PC-3 (cell line): ENCODE measurements at regions not wholly inside any gene's neighbourhood (a gene's known extent, or its start where the extent isn't known, plus 50 kb on each side); places are given as distances from the start of the nearest gene placed in this dataset.

ENCODE experiments used
- ATAC-seq: fragments of 200-7000 bp; cut with Tn5 transposase; 2 replicates; pipeline ENCODE4 v1.9.1; 2020; ENCODE audit warnings: mild to moderate bottlenecking, moderate library complexity
- BruUV-seq: library from RNA; stranded (reverse); fragments of 400-500 nt; replicated peaks from 2 replicates; lab custom pipeline; 2021; lab: Mats Ljungman, UMichigan
- CTCF ChIA-PET: fragments of 300-600 bp; sonication (Branson Sonifier 250); formaldehyde crosslinking; loops from one replicate; lab custom pipeline; 2022; ENCODE audit warnings: antibody characterized with exemption; lab: Charles Lee
- POLR2A ChIA-PET: fragments of 300-600 bp; sonication (Branson Sonifier 250); formaldehyde crosslinking; loops from one replicate; lab custom pipeline; 2022; ENCODE audit warnings: antibody characterized with exemption; ENCODE audit not compliant: unreplicated experiment; lab: Charles Lee
- DNase-seq: peaks from one replicate; pipeline ENCODE4 v3.0.0-alpha.2; 2015
- H2AFZ ChIP-seq: fragments of 300-600 bp; sonication (generic); 2 replicates; pipeline ENCODE4 v1.6.0; 2016; ENCODE audit warnings: antibody characterized with exemption, low read length
- H3F3A ChIP-seq: fragments of 300-600 bp; sonication (generic); one replicate; pipeline ENCODE4 v1.6.0; 2017; ENCODE audit warnings: antibody characterized with exemption, low read length, control low read depth, mild to moderate bottlenecking; ENCODE audit not compliant: unreplicated experiment
- H3K27ac ChIP-seq: fragments of 300-600 bp; sonication (generic); 2 replicates; pipeline ENCODE4 v1.5.1; 2016; ENCODE audit warnings: mild to moderate bottlenecking, low read length
- H3K27me3 ChIP-seq: fragments of 300-600 bp; sonication (generic); 2 replicates; pipeline ENCODE4 v1.6.1; 2016; ENCODE audit warnings: low read length, mixed read lengths
- H3K36me3 ChIP-seq: fragments of 300-600 bp; sonication (generic); 2 replicates; pipeline ENCODE4 v1.6.1; 2016; ENCODE audit warnings: low read depth, mixed run types, low read length, mixed read lengths
- H3K4me1 ChIP-seq: fragments of 300-600 bp; sonication (generic); 2 replicates; pipeline ENCODE4 v1.5.1; 2016; ENCODE audit warnings: low read length; ENCODE audit not compliant: insufficient read depth
- H3K4me2 ChIP-seq: fragments of 300-600 bp; sonication (generic); 2 replicates; pipeline ENCODE4 v1.6.0; 2016; ENCODE audit warnings: low read length
- H3K4me3 ChIP-seq: fragments of 300-600 bp; sonication (generic); 2 replicates; pipeline ENCODE4 v1.5.1; 2016; ENCODE audit warnings: mild to moderate bottlenecking, low read length, mixed read lengths
- H3K79me2 ChIP-seq: fragments of 300-600 bp; sonication (generic); 2 replicates; pipeline ENCODE4 v1.6.1; 2017; ENCODE audit warnings: low read length, mixed read lengths
- H3K9ac ChIP-seq: fragments of 300-600 bp; sonication (generic); 2 replicates; pipeline ENCODE4 v1.6.0; 2016; ENCODE audit warnings: mild to moderate bottlenecking, low read length
- H3K9me2 ChIP-seq: fragments of 300-600 bp; sonication (generic); replicated peaks from 2 replicates; pipeline ENCODE4 v1.6.1; 2016; ENCODE audit warnings: mixed run types, low read length, mixed read lengths
- H3K9me3 ChIP-seq: fragments of 300-600 bp; sonication (generic); 2 replicates; pipeline ENCODE4 v1.6.1; 2016; ENCODE audit warnings: low read length, mixed read lengths
- H4K20me1 ChIP-seq: fragments of 300-600 bp; sonication (generic); 2 replicates; pipeline ENCODE4 v1.6.1; 2016; ENCODE audit warnings: low read length, mixed read lengths
- CTCF ChIP-seq: fragments of 300-600 bp; sonication (generic); conservative IDR thresholded peaks from 2 replicates; pipeline ENCODE4 v1.5.1; 2017; ENCODE audit warnings: antibody characterized with exemption, low read depth, mild to moderate bottlenecking, low read length
- EZH2 ChIP-seq: fragments of 300-600 bp; sonication (generic); IDR thresholded peaks from one replicate; pipeline ENCODE4 v1.6.1; 2017; ENCODE audit warnings: antibody characterized with exemption, mild to moderate bottlenecking, low read length; ENCODE audit not compliant: unreplicated experiment
- EZH2phosphoT487 ChIP-seq: fragments of 300-600 bp; sonication (generic); IDR thresholded peaks from 2 replicates; pipeline ENCODE4 v1.6.1; 2018; ENCODE audit warnings: mild to moderate bottlenecking, antibody characterized with exemption, low read length, borderline replicate concordance
- intact Hi-C: fragments of 100-400 bp; cut with micrococcal nuclease; formaldehyde crosslinking; loops from 2 replicates; pipeline ENCODE4 v1.9.0; 2023

DNA sequence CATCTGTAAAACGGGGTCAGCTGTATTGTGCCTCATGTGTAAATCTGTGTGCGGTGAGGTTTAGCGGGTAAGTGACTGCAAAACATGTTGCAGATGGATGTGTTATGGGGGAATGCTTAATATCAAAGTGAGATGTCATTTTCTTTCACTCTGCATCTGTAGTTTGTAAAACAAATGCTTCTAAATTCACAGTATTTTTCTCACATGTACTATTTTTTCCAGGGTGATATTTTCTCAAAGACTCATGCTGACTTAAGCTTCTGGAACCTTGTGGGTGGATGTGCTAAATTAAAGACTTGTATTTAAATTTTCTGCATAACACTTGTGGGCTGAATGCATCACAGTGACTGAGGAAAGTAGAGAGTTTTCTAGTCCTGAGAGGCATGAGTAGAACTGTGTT lies 115.2 kb upstream of the TP63 start:
- no TSS peak for BruUV-seq
- Histone ChIP-seq H3K9me3 (peaks cover 16% of the 10 kb centered on the region; the same call in 1 of the 2 replicates), H3K36me3 (no peaks in the 10 kb centered on the region), H3K9ac (no peak overlapping the region), H4K20me1 (no peaks in the 10 kb centered on the region), H2AFZ (no peak overlapping the region), H3K4me3 (no peak overlapping the region), H3F3A (no peaks in the 10 kb centered on the region), H3K27me3 (no peaks in the 10 kb centered on the region), H3K79me2 (no peaks in the 10 kb centered on the region), H3K4me2 (no peak overlapping the region), H3K27ac (no peak overlapping the region), H3K4me1 (peaks cover 21% of the 10 kb centered on the region), H3K9me2 (no peaks in the 10 kb centered on the region)
- CTCF ChIA-PET, result no interaction called here
- ATAC-seq (no peak), DNase-seq (no peak)
- intact Hi-C loops, result no loop called here
- POLR2A ChIA-PET, result interaction anchor here (0.6 kb wide), 1 partner anchor 377 kb away, joined by 3 read pairs; no protein-coding TSS in a partner anchor
- no peak for TF ChIP-seq EZH2phosphoT487
- no peak for TF ChIP-seq EZH2
- TF ChIP-seq CTCF, result no peak

GRCh38 chr3:189517981-189518380 lies 113.2 kb upstream of the TP63 start:
- H3K27ac ChIP-seq, result no peak overlapping the region
- H3K4me1 ChIP-seq, result peaks cover 12% of the 10 kb centered on the region
- no peak overlapping the region for H3K4me2 ChIP-seq
- ATAC-seq (no peak), DNase-seq (no peak)
- no peaks in the 10 kb centered on the region for H3K79me2 ChIP-seq
- H4K20me1 ChIP-seq, result no peaks in the 10 kb centered on the region
- no peaks in the 10 kb centered on the region for H3K27me3 ChIP-seq
- no peaks in the 10 kb centered on the region for H3K36me3 ChIP-seq
- CTCF ChIA-PET, result no interaction called here
- H2AFZ ChIP-seq, result no peak overlapping the region
- H3K9me2 ChIP-seq, result no peaks in the 10 kb centered on the region
- no peak overlapping the region for H3K4me3 ChIP-seq
- TF ChIP-seq EZH2 (no peak), CTCF (no peak), EZH2phosphoT487 (no peak)
- POLR2A ChIA-PET, result no interaction called here
- H3K9me3 ChIP-seq, result peaks cover 16% of the 10 kb centered on the region; the same call in 1 of the 2 replicates
- intact Hi-C loops, result no loop called here
- no peaks in the 10 kb centered on the region for H3F3A ChIP-seq
- H3K9ac ChIP-seq, result no peak overlapping the region
- no TSS peak for BruUV-seq

DNA sequence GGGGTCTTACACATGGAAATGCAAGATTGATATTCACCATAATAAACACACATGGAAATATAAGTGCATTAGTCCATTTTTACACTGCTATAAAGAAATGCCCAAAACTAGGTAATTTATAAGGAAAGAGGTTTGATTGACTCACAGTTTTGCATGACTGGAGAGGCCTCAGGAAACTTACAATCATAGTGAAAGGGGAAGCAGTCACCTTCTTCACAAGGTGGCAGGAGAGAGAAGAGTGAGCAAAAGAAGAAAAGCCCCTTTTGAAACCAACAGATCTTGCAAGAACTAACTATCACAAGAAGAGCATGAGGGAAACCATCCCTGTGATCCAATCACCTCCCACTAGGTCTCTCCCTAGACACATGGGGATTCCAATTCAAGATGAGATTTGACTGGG lies 111.7 kb upstream of the TP63 start:
- no peak for TF ChIP-seq CTCF
- TF ChIP-seq EZH2, result no peak
- TF ChIP-seq EZH2phosphoT487, result no peak
- no peaks in the 10 kb centered on the region for H3K36me3 ChIP-seq
- ChIA-PET CTCF (no interaction called here), POLR2A (no interaction called here)
- H3K4me3 ChIP-seq, result no peak overlapping the region
- BruUV-seq, result no TSS peak
- no peak overlapping the region for H3K27ac ChIP-seq
- H2AFZ ChIP-seq, result no peak overlapping the region
- ATAC-seq (no peak), DNase-seq (no peak)
- no peaks in the 10 kb centered on the region for H3K27me3 ChIP-seq
- no peaks in the 10 kb centered on the region for H4K20me1 ChIP-seq
- no peak overlapping the region for H3K4me2 ChIP-seq
- no peak overlapping the region for H3K9ac ChIP-seq
- H3K79me2 ChIP-seq, result no peaks in the 10 kb centered on the region
- intact Hi-C loops, result no loop called here
- no peaks in the 10 kb centered on the region; the same call in 1 of the 2 replicates for H3K4me1 ChIP-seq
- H3F3A ChIP-seq, result no peaks in the 10 kb centered on the region
- no peaks in the 10 kb centered on the region for H3K9me2 ChIP-seq
- peaks cover 16% of the 10 kb centered on the region; the same call in 1 of the 2 replicates for H3K9me3 ChIP-seq
